ENCODE measurements at regions not wholly inside any gene's neighbourhood (a gene's known extent, or its start where the extent isn't known, plus 50 kb on each side); places are given as distances from the start of the nearest gene placed in this dataset.
"Not testable (repeated sequence)": the region's sequence is repeated elsewhere in the genome, so short reads cannot be mapped to it uniquely, and the experiment has no call there.

- peak; percentile 0 for DNase-seq (ENCODE audit: low spot score)
Measured at GRCh38 chr15:28459279-28459678, 73.5 kb downstream of the GOLGA8G start.

- DNase-seq (ENCODE audit: low spot score): peak; percentile 0
Measured at GRCh38 chr15:28457396-28457932, 75.3 kb downstream of the GOLGA8G start.

- peak; percentile 0 for DNase-seq (ENCODE audit: low spot score)
Measured at GRCh38 chr15:28456476-28457395, 76.0 kb downstream of the GOLGA8G start.

- DNase-seq (ENCODE audit: low spot score): not testable (repeated sequence)
Measured at GRCh38 chr15:28455537-28456475, 77.0 kb downstream of the GOLGA8G start.

GRCh38 chr15:28454751-28455220 is 76.3 kb downstream of the GOLGA8F start:
- not testable (repeated sequence) for DNase-seq (ENCODE audit: low spot score)
